ENCODE measurements at regions not wholly inside any gene's neighbourhood (a gene's known extent, or its start where the extent isn't known, plus 50 kb on each side); places are given as distances from the start of the nearest gene placed in this dataset.

DNA sequence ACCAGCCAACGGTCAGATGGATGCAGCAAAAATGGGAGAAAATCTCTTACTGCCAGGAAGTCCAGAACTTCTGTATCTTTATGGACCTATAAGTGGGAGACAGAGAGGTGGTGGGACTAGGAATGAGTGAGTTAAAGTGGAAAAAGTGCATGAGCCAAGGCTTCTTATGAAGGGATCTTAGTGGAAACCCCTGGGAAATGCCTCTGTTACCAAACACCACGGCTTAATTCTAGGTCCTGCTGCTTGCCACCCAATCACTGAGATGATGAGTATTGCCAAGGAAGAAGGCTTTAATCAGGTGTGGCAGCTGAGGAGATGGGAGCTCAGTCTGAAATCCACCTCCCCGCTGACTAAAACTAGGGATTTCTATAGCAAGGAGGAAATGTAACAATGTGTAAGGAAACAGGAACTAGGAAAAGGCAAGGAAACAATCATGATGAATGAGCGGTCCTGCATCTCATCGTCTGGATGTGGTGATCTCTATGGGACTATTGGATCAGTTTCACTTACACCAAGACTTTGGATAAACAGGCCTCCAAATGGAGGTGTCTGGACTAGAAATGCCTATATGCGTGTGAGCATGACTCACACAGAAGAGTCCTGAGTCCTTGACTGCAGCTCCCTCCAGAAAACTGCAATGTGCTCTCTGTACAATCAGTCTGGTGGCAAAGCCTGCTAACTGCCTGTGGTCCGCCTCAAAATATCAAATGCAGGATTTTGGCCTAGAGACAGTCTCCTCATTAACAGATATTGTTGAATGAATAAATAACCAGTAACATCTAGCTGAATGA lies 98.2 kb upstream of the PRR16 start:
- no peak for TF ChIP-seq CTCF (IDR thresholded peaks at IDR 0.05)
- TF ChIP-seq EP300 (IDR thresholded peaks at IDR 0.05), result no peak
- TF ChIP-seq POLR2A (IDR thresholded peaks at IDR 0.05), result no peak
- no peak for DNase-seq (ENCODE audit: low spot score in 2 of 2)
- Histone ChIP-seq H3K36me3 (no peaks in the 10 kb centered on the region), H3K9me3 (no peaks in the 10 kb centered on the region), H3K27ac (no peak overlapping the region), H3K27me3 (no peaks in the 10 kb centered on the region), H3K4me3 (no peak overlapping the region), H3K4me1 (no peaks in the 10 kb centered on the region)
- WGBS, 2 donors, result 79 to 87% methylated on average over 7 of the region's 7 CpGs

GRCh38 chr5:120367896-120368634 lies 96.0 kb upstream of the PRR16 start:
- H3K27ac ChIP-seq, result no peak overlapping the region
- H3K4me1 ChIP-seq, result no peaks in the 10 kb centered on the region
- no peak for DNase-seq (ENCODE audit: low spot score in 2 of 2)
- no peaks in the 10 kb centered on the region for H3K27me3 ChIP-seq
- no peaks in the 10 kb centered on the region for H3K9me3 ChIP-seq
- no peaks in the 10 kb centered on the region for H3K36me3 ChIP-seq
- H3K4me3 ChIP-seq, result no peak overlapping the region
- TF ChIP-seq EP300 (IDR thresholded peaks at IDR 0.05) (no peak), POLR2A (IDR thresholded peaks at IDR 0.05) (no peak), CTCF (IDR thresholded peaks at IDR 0.05) (no peak)
- 91 to 92% methylated on average over 11 to 13 of the region's 13 CpGs for WGBS, 2 donors

- Histone ChIP-seq H3K27me3 (no peaks in the 10 kb centered on the region), H3K27ac (no peak overlapping the region), H3K9me3 (no peaks in the 10 kb centered on the region), H3K36me3 (no peaks in the 10 kb centered on the region), H3K4me1 (no peaks in the 10 kb centered on the region), H3K4me3 (no peak overlapping the region)
- TF ChIP-seq EP300 (IDR thresholded peaks at IDR 0.05) (no peak), POLR2A (IDR thresholded peaks at IDR 0.05) (no peak), CTCF (IDR thresholded peaks at IDR 0.05) (no peak)
- 81 to 86% methylated on average over 6 to 7 of the region's 8 CpGs for WGBS, 2 donors
- DNase-seq (ENCODE audit: low spot score in 2 of 2), result no peak
Observed at GRCh38 chr5:120368923-120369715, 95.0 kb upstream of the PRR16 start.

DNA sequence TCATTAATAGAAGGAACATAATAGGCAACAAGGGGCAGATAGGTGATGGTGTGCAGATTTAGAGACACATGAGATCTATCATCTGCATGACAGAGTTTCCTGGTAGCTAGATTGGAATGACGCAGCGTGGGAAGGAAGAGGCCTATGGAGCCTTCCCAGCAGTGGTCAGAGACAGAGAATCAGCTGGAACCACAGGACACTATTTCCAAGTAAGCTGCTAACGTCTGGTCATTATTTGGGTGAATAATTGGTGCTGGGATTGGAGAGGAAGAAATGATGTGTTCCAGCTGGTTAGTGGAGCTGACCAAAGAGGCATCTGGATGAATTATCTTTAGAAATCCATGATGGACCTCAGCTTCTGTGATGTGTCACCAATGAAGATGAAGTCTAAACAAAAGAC lies 91.2 kb upstream of the PRR16 start:
- TF ChIP-seq CTCF (IDR thresholded peaks at IDR 0.05) (no peak), POLR2A (IDR thresholded peaks at IDR 0.05) (no peak), EP300 (IDR thresholded peaks at IDR 0.05) (no peak)
- Histone ChIP-seq H3K27me3 (no peaks in the 10 kb centered on the region), H3K27ac (no peak overlapping the region), H3K4me1 (no peaks in the 10 kb centered on the region), H3K4me3 (no peak overlapping the region), H3K9me3 (no peaks in the 10 kb centered on the region), H3K36me3 (no peaks in the 10 kb centered on the region)
- DNase-seq (ENCODE audit: low spot score in 2 of 2), result no peak
- WGBS, 2 donors, result 75 to 92% methylated on average over 3 of the region's 3 CpGs

All from tibial nerve (tissue), 4 donors.